ENCODE measurements at regions not wholly inside any gene's neighbourhood (a gene's known extent, or its start where the extent isn't known, plus 50 kb on each side); places are given as distances from the start of the nearest gene placed in this dataset.
"Not testable (repeated sequence)": the region's sequence is repeated elsewhere in the genome, so short reads cannot be mapped to it uniquely, and the experiment has no call there.

GRCh38 chr2:16379061-16379460 is 286.6 kb downstream of the CYRIA start:
- H3K4me2 ChIP-seq (ENCODE audit: low read depth, low read length); H4K8ac ChIP-seq (ENCODE audit: low read depth in 2 of 2, low read length in 2 of 2); ATAC-seq (ENCODE audit: low read depth); H3K56ac ChIP-seq (ENCODE audit: extremely low read depth, insufficient read depth, low read length); H3K9ac ChIP-seq (ENCODE audit: low read depth, low read length); H2BK120ac ChIP-seq (ENCODE audit: low read depth, low read length); H3K23ac ChIP-seq (ENCODE audit: low read depth, low read length); dilution Hi-C loops (cut with HindIII; ENCODE audit: low sequenced_read_pairs, unreplicated experiment); H3K9me1 ChIP-seq (ENCODE audit: insufficient read depth, low read length); POLR2A ChIA-PET (ENCODE audit: unreplicated experiment); CTCF ChIA-PET; H2AK9ac ChIP-seq (replicated peaks; ENCODE audit: low read depth, low read length, poor library complexity); H3K4me1 ChIP-seq (ENCODE audit: control insufficient read depth, insufficient read depth, low read length); H4K5ac ChIP-seq (ENCODE audit: low read depth, low read length); H3K14ac ChIP-seq (replicated peaks; ENCODE audit: low read depth, low read length); H3K36me3 ChIP-seq (ENCODE audit: control insufficient read depth, insufficient read depth, low read length); H3K27ac ChIP-seq (ENCODE audit: insufficient read depth, low read length); H2BK5ac ChIP-seq (ENCODE audit: low read depth, low read length, poor library complexity, severe bottlenecking); in situ Hi-C loops (cut with MboI; ENCODE audit: low sequenced_read_pairs); H3K18ac ChIP-seq (ENCODE audit: low read depth, low read length); H4K91ac ChIP-seq (ENCODE audit: insufficient read depth, low read depth, low read length); H2BK15ac ChIP-seq (ENCODE audit: low read depth, low read length); H3K79me1 ChIP-seq (ENCODE audit: low read depth in 1 of 2, low read length in 2 of 2); H2AFZ ChIP-seq (replicated peaks; ENCODE audit: low read length, poor library complexity); H3K4ac ChIP-seq (ENCODE audit: low read depth, low read length); intact Hi-C loops (cut with micrococcal nuclease); BruUV-seq (replicated peaks); H2AK5ac ChIP-seq (ENCODE audit: low read depth, low read length); DNase-seq; H2BK20ac ChIP-seq (ENCODE audit: low read depth, low read length); H3K4me3 ChIP-seq (ENCODE audit: insufficient read depth, low read depth, low read length); H4K20me1 ChIP-seq (ENCODE audit: insufficient read depth, low read length); H3K27me3 ChIP-seq (ENCODE audit: control insufficient read depth, insufficient read depth, low read length): not testable (repeated sequence)
- WGBS, 2 experiments (ENCODE audit: extremely low coverage in 2 of 2, insufficient read length in 1 of 2): no CpG with 5 or more reads among the region's 5 CpGs
- H3K9me3 ChIP-seq (ENCODE audit: control insufficient read depth, insufficient read depth, low read length): peaks cover 13% of the 10 kb centered on the region

All from IMR-90 (cell line).